Ovary (tissue), 3 donors: ENCODE measurements at regions not wholly inside any gene's neighbourhood (a gene's known extent, or its start where the extent isn't known, plus 50 kb on each side); places are given as distances from the start of the nearest gene placed in this dataset.
"Not testable (repeated sequence)": the region's sequence is repeated elsewhere in the genome, so short reads cannot be mapped to it uniquely, and the experiment has no call there.

ENCODE experiments used
- EP300 ChIP-seq: sonication (generic); formaldehyde crosslinking; IDR thresholded peaks from one replicate; pipeline ENCODE4 v1.6.1; 2017; ENCODE audit warnings: antibody characterized with exemption
- POLR2A ChIP-seq: fragments of 450-650 bp; IDR thresholded peaks from one replicate; pipeline ENCODE4 v1.6.1; 2017; ENCODE audit warnings: antibody characterized with exemption, mild to moderate bottlenecking, moderate library complexity
- TF ChIP-seq, protein P1 (sequence below), 3 donors: fragments of 450-650 bp in 2 of 3; fragments of 200-600 bp in 1 of 3; IDR thresholded peaks; one replicate each; pipeline versions ENCODE4 v1.5.1 to v1.8.0; 2016 to 2022; ENCODE audit warnings: antibody characterized with exemption in 3 of 3, mild to moderate bottlenecking in 1 of 3
- donor health status: DM: no; HTN: no; CAD: no.

GRCh38 chr16:16519395-16519794, 140.5 kb downstream of the NPIPA7 start:
- TF ChIP-seq, protein P1, sequence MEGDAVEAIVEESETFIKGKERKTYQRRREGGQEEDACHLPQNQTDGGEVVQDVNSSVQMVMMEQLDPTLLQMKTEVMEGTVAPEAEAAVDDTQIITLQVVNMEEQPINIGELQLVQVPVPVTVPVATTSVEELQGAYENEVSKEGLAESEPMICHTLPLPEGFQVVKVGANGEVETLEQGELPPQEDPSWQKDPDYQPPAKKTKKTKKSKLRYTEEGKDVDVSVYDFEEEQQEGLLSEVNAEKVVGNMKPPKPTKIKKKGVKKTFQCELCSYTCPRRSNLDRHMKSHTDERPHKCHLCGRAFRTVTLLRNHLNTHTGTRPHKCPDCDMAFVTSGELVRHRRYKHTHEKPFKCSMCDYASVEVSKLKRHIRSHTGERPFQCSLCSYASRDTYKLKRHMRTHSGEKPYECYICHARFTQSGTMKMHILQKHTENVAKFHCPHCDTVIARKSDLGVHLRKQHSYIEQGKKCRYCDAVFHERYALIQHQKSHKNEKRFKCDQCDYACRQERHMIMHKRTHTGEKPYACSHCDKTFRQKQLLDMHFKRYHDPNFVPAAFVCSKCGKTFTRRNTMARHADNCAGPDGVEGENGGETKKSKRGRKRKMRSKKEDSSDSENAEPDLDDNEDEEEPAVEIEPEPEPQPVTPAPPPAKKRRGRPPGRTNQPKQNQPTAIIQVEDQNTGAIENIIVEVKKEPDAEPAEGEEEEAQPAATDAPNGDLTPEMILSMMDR (IDR thresholded peaks at IDR 0.05) = not testable (repeated sequence)
- TF ChIP-seq EP300, POLR2A: not testable (repeated sequence)
